ENCODE measurements at regions not wholly inside any gene's neighbourhood (a gene's known extent, or its start where the extent isn't known, plus 50 kb on each side); places are given as distances from the start of the nearest gene placed in this dataset.

GRCh38 chr3:120528163-120528562, 68.0 kb upstream of the NDUFB4 start:
- TF ChIP-seq CTCF (conservative IDR thresholded peaks at IDR 0.05; ENCODE audit: low read length): no peak
- no peak for TF ChIP-seq EZH2phosphoT487 (IDR thresholded peaks at IDR 0.05; ENCODE audit: borderline replicate concordance)
